ENCODE measurements at regions not wholly inside any gene's neighbourhood (a gene's known extent, or its start where the extent isn't known, plus 50 kb on each side); places are given as distances from the start of the nearest gene placed in this dataset.

- no peak for DNase-seq (ENCODE audit: low spot score)
Observed at GRCh38 chr2:75381032-75381431, 179.7 kb downstream of the EVA1A start.

- DNase-seq (ENCODE audit: low spot score), result no peak
Observed at GRCh38 chr2:75379476-75380210, 180.3 kb upstream of the TACR1 start.

GRCh38 chr2:75375646-75376582, 176.6 kb upstream of the TACR1 start:
- DNase-seq (ENCODE audit: low spot score), result no peak

DNA sequence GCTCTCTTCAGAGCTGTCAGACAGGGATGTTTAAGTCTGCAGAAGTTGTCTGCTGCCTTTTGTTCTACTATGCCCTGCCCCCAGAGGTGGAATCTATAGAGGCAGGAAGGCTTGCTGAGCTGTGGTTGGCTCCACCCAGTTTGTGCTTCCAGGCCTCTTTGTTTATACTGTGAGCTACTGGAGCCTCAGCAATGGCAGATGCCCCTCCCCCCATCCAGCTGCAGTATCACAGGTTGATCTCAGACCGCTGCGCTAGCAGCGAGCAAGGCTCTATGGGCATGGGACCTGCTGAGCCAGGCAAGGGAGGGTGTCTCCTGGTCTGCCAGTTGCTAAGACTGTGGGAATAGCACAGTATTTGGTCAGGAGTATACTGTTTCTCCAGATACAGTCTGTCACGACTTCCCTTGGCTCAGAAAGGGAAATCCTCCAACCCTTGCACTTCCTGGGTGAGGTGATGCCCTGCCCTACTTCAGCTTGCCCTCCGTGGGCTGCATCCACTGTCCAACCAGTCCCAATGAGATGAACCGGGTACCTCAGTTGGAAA, 175.2 kb upstream of the TACR1 start:
- DNase-seq (ENCODE audit: low spot score), result peak; percentile 54

DNA sequence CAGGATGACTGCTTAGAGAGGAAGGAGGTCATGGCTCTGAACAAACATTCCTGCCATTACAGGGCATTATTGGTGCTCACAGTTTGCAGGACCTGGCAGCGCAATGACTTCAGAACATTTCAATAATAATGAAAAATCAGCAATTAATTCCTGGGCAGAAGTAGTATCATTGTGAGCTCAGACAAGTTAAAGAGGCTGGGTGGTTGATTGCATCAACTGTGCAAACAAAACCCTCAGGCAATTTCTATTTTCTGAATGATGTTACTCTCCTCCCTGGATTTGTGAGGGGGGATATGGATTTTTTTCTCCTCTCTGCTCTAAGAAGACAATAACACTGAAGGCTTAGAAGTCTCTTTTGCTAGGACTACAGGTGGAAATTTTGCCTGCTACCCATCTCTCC, 168.1 kb upstream of the TACR1 start:
- DNase-seq (ENCODE audit: low spot score), result no peak

GRCh38 chr2:75361486-75361885, 162.2 kb upstream of the TACR1 start:
- DNase-seq (ENCODE audit: low spot score), result no peak

DNA sequence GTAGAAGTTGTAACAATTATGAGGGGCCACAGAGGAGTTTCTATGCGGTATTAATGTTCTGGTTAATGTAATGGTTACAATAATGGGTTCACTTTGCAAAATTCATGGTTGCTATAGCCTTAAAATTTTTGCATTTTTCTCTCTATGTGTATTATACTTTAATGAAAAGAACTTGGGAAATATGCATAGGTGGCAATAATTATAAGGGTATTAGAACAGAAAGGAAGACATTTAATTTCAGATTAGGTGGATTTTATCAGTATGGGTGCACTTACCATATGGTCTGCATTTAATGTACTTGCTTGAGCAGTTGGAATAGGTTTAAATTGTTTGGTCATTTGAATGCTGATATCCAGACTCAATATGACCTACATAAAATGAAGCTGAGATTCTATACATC, 161.6 kb upstream of the TACR1 start:
- DNase-seq (ENCODE audit: low spot score), result no peak

DNA sequence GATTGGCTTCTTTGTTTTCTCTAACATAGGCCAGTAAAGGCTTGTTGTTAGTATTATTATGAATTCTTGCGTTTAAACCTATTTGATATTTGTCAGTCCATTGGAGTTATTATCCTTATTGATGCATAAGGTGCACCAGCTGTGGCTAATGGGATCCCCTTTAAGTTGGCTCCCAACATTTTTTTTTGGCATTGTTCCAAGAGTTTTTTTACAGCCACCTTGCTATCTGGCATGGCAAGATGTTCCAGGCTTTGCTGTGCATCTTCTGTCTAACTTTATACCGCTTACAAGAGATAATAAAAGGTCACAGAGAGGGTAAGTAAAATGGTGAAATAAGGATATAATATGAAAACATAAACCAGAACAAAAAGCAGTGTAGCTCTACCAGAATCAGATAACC, 157.5 kb upstream of the TACR1 start:
- DNase-seq (ENCODE audit: low spot score), result no peak

DNA sequence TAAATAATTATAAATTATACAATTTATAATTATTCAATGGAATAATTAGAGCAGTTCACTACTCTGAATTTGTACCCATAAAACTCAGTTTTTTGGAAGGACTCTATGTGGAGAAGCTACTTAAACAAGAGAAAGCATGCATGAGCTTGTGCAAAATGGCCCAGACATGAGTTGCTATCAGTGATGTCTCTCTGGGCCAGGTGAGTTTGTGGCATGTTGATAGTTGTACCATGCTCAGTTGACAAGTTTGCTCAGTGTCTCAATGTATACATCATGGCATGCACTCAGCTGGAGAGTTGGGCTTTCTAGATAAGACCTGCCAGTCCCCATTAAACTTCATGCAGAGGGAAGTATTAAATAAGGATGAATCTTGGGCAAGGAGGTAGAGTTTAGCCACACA, 153.8 kb upstream of the TACR1 start:
- no peak for DNase-seq (ENCODE audit: low spot score)

DNA sequence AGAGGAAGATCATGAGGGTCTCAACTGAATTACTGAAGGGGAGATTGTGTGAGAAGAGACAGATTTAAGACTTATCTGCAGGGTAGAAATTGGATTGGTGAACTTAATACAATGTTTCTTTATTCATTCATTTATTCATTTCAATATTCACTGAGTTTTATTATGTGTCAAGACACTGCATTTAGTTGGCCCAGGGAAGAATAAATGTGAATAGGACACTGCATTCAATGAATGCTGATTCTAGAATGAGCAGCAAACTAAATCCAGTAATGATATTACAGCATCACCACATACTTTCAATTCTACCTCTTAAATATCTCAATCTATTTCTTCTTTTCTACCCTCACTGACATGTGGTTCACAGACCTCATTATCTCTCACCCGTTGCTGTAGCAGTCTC, 149.0 kb upstream of the TACR1 start:
- DNase-seq (ENCODE audit: low spot score), result no peak

DNA sequence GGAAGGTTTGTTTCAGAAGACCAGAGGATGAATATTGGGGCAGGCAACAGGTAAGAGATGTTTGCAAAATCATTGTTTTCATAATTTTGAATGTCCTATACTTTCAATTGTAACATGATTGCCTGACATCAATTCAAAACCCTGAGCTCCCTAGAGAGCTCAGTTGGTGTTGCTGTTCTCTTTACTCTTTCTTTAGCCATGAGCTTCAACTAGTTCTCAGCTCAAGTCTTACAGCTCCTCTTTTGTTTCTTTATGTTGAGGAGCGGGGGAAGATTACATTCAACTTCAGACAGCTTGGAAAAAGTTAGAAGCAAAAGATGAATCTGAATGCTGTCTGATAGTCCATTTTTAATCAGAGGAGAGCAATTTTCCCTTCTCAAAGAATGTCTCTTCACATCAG, 144.8 kb upstream of the TACR1 start:
- DNase-seq (ENCODE audit: low spot score), result no peak

DNA sequence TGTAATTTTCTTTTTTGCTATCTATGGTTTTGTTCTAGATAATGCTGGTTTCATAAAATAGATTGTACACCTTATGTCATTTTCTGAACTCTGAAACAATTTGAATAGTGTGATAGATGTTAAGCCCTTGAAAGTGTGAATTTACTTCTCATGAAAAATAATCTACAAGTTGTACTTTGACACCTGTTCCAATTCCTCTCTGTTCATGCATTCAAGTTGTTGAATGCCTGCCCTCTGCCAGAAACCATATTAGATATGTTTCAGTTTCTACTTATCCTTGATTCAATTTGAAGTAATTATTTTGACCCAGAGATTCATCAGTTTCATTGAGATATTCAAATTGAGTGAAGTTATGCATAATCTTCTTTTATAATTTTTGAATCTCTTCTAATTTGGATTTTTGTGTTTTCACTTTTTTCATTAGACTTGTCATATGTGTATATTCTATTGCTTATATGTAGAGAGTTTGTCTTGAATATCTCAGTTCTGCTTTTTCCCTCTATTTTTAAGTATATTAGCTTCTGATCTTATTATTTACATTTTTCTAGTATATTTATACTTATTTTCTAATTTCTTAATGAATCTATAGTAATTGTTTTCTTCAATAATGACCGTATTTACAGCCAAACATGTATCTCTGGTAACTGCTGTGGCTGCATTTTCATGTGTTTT, 143.3 kb upstream of the TACR1 start:
- DNase-seq (ENCODE audit: low spot score), result no peak

- DNase-seq (ENCODE audit: low spot score), result no peak
Observed at GRCh38 chr2:75340560-75340959, 141.2 kb upstream of the TACR1 start.

DNA sequence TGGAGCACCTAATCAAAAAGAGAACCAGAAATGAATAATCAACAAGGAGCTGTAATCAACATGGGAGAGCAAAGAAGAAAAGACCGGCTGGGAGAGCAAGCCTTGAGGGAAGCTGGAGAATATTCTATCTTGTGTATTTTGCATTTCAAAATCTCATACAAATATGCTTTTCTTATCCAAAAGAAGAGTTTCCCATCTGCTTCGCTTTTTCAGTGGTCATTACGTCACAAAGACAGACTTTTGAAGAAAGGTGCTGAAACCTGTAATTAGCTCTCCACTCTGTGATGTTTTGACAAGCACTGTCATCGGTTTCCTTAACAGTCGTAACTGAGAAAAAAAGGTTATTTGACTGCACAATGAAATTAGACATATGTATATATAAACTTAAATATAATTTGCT, 139.1 kb upstream of the TACR1 start:
- DNase-seq (ENCODE audit: low spot score), result no peak

GRCh38 chr2:75337619-75338018, 138.3 kb upstream of the TACR1 start:
- DNase-seq (ENCODE audit: low spot score), result no peak

- DNase-seq (ENCODE audit: low spot score), result no peak
Observed at GRCh38 chr2:75337016-75337415, 137.7 kb upstream of the TACR1 start.

DNA sequence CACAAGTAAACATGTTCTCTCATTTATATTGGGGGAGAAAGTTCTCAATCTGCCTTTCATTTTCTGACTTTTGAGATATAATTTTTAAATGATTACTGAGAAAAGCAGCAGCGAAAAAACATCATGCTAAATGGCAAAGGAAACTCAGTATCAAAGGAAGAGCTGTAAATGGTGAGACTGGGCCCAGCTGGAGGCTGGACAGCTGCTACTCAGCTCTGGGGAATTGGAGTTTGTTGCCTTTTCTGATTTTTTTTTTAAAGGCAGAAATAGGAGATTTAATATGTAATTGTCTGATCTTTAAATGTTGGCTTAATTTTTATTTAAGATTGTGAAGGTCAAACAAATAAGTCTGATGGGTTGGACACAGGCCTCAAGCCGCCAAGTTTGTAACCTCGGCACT, 137.1 kb upstream of the TACR1 start:
- DNase-seq (ENCODE audit: low spot score), result no peak

DNA sequence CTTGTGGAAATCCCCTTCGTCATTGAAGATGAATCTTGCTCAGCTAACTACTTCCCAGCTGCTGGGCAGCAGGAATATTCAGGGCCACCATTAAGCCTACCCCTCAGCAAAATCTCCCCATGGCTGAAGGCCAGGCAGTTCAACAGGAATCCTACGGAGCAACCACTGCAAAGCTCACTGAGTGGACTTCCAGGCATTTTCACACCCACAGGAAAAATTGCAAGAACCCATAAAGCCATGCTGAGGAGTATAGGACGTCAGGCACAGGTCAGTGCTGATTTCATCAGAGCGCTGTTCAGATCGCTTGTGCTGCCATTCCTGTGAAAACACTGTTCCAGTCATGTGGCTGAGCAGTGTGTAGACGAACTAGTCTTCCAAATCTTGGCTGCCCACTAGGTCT, 134.8 kb upstream of the TACR1 start:
- no peak for DNase-seq (ENCODE audit: low spot score)

- DNase-seq (ENCODE audit: low spot score), result no peak
Observed at GRCh38 chr2:75333646-75334045, 134.3 kb upstream of the TACR1 start.

GRCh38 chr2:75328156-75328555, 128.8 kb upstream of the TACR1 start:
- no peak for DNase-seq (ENCODE audit: low spot score)

GRCh38 chr2:75327334-75327733, 128.0 kb upstream of the TACR1 start:
- DNase-seq (ENCODE audit: low spot score), result no peak

GRCh38 chr2:75326645-75327044, 127.3 kb upstream of the TACR1 start:
- DNase-seq (ENCODE audit: low spot score), result no peak

GRCh38 chr2:75325594-75325993, 126.3 kb upstream of the TACR1 start:
- no peak for DNase-seq (ENCODE audit: low spot score)
